HG02943 (cell line): ENCODE measurements at regions not wholly inside any gene's neighbourhood (a gene's known extent, or its start where the extent isn't known, plus 50 kb on each side); places are given as distances from the start of the nearest gene placed in this dataset.

Experiments
- ATAC-seq: cut with Tn5 transposase; IDR thresholded peaks from one replicate; pipeline ENCODE4 v1.9.1; 2021; ENCODE audit warnings: mild to moderate bottlenecking, low read depth, moderate library complexity; ENCODE audit not compliant: unreplicated experiment

GRCh38 chr13:62061751-62062150, 646.1 kb upstream of the PCDH20 start:
- ATAC-seq = no peak

- ATAC-seq = no peak
Measured at GRCh38 chr13:62060570-62060969, 644.9 kb upstream of the PCDH20 start.

DNA sequence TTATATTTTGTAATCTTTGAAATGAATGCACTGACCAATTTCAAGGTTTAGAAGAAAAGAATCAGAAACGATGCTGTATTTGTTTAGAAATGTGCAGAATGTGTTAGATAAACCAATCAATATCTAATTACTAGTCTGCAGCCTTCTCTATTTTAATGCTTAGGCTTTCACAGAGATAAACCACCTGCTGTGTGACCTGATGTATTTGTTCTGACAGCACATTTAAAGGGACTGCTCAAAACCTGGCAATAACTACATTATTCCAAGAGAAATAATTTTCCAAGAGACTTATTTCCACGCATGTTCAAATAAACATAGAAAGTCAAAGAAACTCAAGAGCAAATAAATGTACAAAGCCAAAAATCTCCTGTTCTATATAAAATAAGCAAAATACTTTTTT, 641.6 kb upstream of the PCDH20 start:
- ATAC-seq = no peak

GRCh38 chr13:62049992-62050391, 634.3 kb upstream of the PCDH20 start:
- no peak for ATAC-seq

- no peak for ATAC-seq
Measured at GRCh38 chr13:62046512-62046911, 630.9 kb upstream of the PCDH20 start.

DNA sequence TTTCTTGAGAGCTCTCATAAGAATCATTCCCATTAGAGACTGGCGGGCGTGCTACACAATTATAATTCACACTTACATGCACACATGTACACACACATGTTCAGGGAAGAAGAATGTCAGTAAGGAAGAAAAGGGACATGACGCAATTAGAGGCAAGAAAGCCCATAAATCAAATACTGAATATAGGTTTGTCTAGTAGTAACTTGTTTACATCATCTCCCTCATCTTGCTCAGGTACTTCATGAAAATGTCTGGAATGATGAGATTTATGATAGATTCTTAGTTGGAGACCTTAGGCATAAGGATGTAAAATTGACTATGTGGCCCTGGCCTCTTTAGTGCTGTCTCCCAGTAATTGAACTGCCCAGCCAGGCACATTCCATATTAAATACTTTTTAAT, 628.0 kb upstream of the PCDH20 start:
- no peak for ATAC-seq

DNA sequence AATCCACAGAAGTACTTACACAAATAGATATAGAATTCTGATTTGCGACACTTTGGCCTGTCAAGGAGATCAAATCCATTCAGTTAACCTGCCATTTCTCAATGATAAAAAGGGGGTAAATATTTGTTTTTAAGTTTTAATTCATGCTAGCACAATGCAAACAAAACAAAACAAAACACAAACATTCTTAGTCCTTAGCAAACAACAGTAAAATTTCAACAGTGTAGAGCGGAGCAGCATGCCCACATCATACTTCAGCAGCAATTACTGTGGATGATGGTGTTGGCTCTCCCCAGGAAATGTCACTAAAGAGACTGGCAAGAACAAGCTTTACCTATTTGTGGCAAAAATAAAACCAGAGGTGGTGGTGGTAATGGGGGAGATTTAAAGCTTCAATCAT, 625.2 kb upstream of the PCDH20 start:
- ATAC-seq = no peak

DNA sequence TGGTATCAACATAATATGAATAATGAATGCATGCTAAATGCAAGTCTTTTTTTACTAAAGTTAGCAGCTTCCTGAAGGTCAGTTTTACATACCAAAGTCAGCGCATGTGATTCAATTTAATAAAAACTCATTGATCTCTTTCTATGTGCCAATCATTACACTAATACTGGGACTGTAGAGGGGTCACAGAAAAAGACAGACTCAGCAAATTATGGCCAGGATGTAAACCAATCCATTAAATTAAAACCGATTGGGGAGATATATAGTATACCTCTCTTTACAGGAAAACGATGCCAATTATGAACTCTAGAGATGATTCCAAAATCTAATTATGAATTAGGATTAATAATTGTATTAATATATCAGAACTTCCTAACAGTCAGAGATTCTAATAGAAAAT, 624.4 kb upstream of the PCDH20 start:
- no peak for ATAC-seq

DNA sequence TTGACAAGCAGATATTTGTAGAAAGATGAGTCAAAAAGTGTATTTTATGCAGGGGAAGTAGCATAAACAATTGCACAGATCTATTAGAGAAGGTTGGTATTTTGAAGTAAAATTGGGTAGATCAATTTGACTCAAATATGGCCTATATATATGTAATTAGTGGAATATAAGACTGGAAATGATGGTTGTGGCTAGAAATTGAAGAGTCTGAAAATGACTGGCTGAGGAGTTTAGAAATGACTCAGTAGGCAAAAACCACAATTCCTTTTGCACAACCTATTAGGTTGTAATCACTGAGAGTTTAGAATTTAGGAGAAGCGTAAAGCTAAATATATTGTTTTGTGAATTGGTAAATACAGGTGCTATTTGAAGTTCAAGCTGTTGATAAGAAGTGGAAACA, 622.6 kb upstream of the PCDH20 start:
- ATAC-seq = no peak

GRCh38 chr13:62035981-62036380, 620.3 kb upstream of the PCDH20 start:
- no peak for ATAC-seq

- ATAC-seq = no peak
Measured at GRCh38 chr13:62033934-62034333, 618.3 kb upstream of the PCDH20 start.

- no peak for ATAC-seq
Measured at GRCh38 chr13:62022369-62022768, 606.7 kb upstream of the PCDH20 start.

DNA sequence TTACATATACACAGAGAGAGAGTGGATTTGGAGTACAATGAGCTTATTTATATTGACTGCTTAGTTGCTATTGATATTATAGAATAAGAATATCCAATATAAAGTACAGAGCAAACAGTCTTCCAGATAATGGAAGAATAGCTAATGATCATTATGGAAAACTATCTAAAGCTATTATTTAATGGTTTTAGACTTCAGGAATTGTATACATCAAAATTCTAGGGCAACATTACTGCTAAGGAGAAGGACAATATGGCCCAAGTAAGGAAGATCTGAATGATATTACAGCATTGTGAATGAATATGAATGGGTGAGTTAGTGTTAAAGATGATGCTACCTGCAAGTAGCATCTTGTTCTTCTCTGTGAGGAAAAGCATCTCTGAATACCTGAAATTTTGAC, 604.2 kb upstream of the PCDH20 start:
- ATAC-seq = no peak

DNA sequence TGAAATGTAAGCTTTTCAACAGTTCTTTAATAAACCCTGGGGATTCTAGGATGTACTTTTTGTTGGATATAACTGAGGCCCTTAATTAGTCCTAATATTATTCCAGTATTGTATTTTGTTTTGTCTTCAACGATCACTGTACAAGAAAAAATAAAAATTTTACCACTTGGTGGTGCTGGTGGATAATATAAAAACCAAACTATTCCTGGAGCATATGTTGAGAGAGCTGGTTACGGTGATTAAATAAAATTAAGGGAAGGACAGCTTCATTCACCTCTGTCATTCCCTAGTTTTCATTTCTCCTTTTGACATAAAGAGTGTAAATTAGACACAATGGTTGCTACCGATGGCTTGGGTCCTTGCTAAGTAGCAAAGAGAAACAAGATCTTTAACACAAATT, 598.6 kb upstream of the PCDH20 start:
- no peak for ATAC-seq

DNA sequence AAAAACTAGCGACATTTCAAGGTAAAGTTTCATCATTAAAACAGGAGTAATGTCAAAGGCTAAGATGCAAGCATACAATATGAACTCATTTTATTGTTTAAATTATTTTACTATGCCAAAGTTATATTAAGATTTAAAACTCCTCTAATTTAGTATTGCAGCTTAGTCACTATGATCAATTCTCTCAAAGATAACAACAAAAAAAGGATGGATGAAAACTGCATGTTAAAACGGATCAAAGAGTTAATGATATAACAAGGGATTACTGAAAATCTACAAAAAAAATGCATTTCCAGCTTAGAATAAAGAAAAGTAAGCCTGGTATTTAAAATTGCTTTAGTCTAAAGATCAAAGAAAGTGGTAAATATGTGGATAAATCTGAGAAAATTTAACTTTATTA, 587.8 kb upstream of the PCDH20 start:
- ATAC-seq = no peak

- ATAC-seq = no peak
Measured at GRCh38 chr13:61994174-61994573, 578.5 kb upstream of the PCDH20 start.

GRCh38 chr13:61989978-61990377, 574.3 kb upstream of the PCDH20 start:
- ATAC-seq = no peak

- ATAC-seq = no peak
Measured at GRCh38 chr13:61988810-61989209, 573.2 kb upstream of the PCDH20 start.

- no peak for ATAC-seq
Measured at GRCh38 chr13:61975001-61975400, 559.4 kb upstream of the PCDH20 start.

DNA sequence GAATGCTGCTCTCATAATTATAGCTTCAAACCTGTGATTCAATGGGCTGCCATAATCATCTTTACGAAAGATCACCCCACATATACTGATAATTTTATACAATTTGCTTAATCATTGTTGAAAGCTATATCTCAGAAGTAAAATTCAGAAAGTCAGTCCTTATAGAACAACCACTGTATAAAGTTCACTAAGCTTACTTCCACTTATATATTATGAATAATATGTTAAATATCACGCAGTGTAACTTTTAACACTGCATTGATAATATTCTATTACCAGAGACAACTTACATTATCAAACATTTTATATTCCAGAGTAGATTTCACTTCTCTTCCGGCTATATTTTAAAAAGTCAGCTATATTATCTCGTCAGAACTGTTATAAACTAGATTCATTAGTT, 550.1 kb upstream of the PCDH20 start:
- no peak for ATAC-seq

- no peak for ATAC-seq
Measured at GRCh38 chr13:61960981-61961380, 545.3 kb upstream of the PCDH20 start.

DNA sequence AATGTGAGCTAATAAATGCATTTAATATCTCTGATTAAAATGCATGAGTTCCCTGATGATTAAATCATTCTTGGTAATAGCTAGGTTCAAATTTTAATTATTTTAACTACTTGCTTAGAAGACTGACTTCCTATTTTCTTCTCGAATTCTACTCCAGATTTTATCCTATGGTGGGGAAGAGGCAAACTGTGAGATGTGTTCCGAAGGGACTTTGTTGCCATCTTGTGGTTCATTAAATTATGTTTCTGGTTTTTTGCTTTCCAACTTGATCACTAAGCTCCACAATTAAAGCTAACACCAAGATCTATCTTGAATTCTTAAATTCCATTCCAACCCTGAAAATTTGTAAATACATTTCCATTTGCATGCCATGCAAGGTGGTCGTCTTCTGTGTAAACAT, 538.4 kb upstream of the PCDH20 start:
- no peak for ATAC-seq

- ATAC-seq = no peak
Measured at GRCh38 chr13:61950828-61951227, 535.2 kb upstream of the PCDH20 start.
